Transverse colon (tissue), 4 donors: ENCODE measurements at regions not wholly inside any gene's neighbourhood (a gene's known extent, or its start where the extent isn't known, plus 50 kb on each side); places are given as distances from the start of the nearest gene placed in this dataset.

ENCODE experiments used
- DNase-seq: peaks from one replicate; pipeline ENCODE4 v3.0.0-alpha.2; 2019
- H3K27ac ChIP-seq, 4 donors: fragments of 200-600 bp; sonication (generic); 2 replicates each; pipeline ENCODE4 v1.5.1; 2016 to 2018; ENCODE audit warnings: inconsistent platforms in 4 of 4
- H3K27me3 ChIP-seq: fragments of 200-600 bp; sonication (generic); 2 replicates; pipeline ENCODE4 v1.5.1; 2017; ENCODE audit warnings: inconsistent platforms
- H3K36me3 ChIP-seq, 4 donors: fragments of 200-600 bp; sonication (generic); 2 replicates each; pipeline ENCODE4 v1.5.1; 2017 to 2019; ENCODE audit warnings: inconsistent platforms in 4 of 4
- H3K4me1 ChIP-seq, 4 donors: fragments of 200-600 bp; sonication (generic); 2 replicates each; pipeline ENCODE4 v1.5.1; 2017 to 2020; ENCODE audit warnings: inconsistent platforms in 4 of 4
- H3K4me3 ChIP-seq, 4 donors: fragments of 200-600 bp; sonication (generic); 1 replicate in 1 of 4; 2 replicates in 3 of 4; pipeline versions ENCODE4 v1.5.1 to v1.6.1; 2017 to 2019; ENCODE audit warnings: inconsistent platforms in 4 of 4
- H3K9me3 ChIP-seq, 2 donors: fragments of 200-600 bp; sonication (generic); 2 replicates each; pipeline ENCODE4 v1.5.1; 2017 to 2019; ENCODE audit warnings: inconsistent platforms in 2 of 2
- EP300 ChIP-seq: sonication (generic); formaldehyde crosslinking; IDR thresholded peaks from one replicate; pipeline ENCODE4 v1.6.1; 2017; ENCODE audit warnings: antibody characterized with exemption, low read depth
- POLR2A ChIP-seq: fragments of 450-650 bp; IDR thresholded peaks from one replicate; pipeline ENCODE4 v1.6.1; 2016; ENCODE audit warnings: antibody characterized with exemption, mild to moderate bottlenecking, moderate library complexity
- POLR2AphosphoS5 ChIP-seq, 3 donors: sonication (generic); formaldehyde crosslinking; IDR thresholded peaks; one replicate each; pipeline ENCODE4 v1.6.1; 2016; ENCODE audit warnings: antibody characterized with exemption in 3 of 3
- WGBS, 2 donors: methylation state at CpG; one replicate each; pipeline ENCODE4 v1.1.5; 2018; ENCODE audit warnings: low coverage in 1 of 2; 5-methylcytosine and 5-hydroxymethylcytosine counted together
- in situ Hi-C, 4 donors: fragments of 200-750 bp; cut with MboI; loops; one replicate each; pipeline versions ENCODE4 v1.15.0 to v1.15.1; 2017; ENCODE audit warnings: low sequenced_read_pairs in 3 of 4, low pct_ligation_motif_present in 1 of 4, low pct_unique_long_range_greater_than_20kb in 1 of 4
- intact Hi-C: fragments of 100-400 bp; cut with DNase I; formaldehyde crosslinking; loops from one replicate; pipeline ENCODE4 v1.15.1; 2023; ENCODE audit warnings: low total_unique reads
- TF ChIP-seq, protein P1 (sequence below), 5 experiments: fragments of 200-600 bp in 3 of 5; fragments of 450-650 bp in 2 of 5; sonication (generic) in 3 of 5; IDR thresholded peaks; 1 replicate in 2 of 5; 2 replicates in 3 of 5; pipeline ENCODE4 v1.5.1; 2016 to 2017; ENCODE audit warnings: antibody characterized with exemption in 5 of 5, inconsistent platforms in 3 of 5, mild to moderate bottlenecking in 2 of 5, moderate library complexity in 1 of 5

GRCh38 chr11:23113887-23114216 is 253.6 kb upstream of the CCDC179 start:
- WGBS, 2 donors: 40% methylated on average over 1 of the region's 1 CpG; no CpG with 5 or more reads in 1 of the 2 donors
- DNase-seq: no peak
- in situ Hi-C loops: no loop called here
- H3K4me1 ChIP-seq: peaks cover 0 to 10% (median 0%) of the 10 kb centered on the region in 4 donors
- no peak overlapping the region for H3K4me3 ChIP-seq
- no peaks in the 10 kb centered on the region for H3K9me3 ChIP-seq
- peak overlapping the region in 1 of 4 donors; percentile 70 for H3K27ac ChIP-seq
- TF ChIP-seq POLR2AphosphoS5 (IDR thresholded peaks at IDR 0.05) (no peak), POLR2A (no peak), EP300 (no peak)
- TF ChIP-seq, protein P1, sequence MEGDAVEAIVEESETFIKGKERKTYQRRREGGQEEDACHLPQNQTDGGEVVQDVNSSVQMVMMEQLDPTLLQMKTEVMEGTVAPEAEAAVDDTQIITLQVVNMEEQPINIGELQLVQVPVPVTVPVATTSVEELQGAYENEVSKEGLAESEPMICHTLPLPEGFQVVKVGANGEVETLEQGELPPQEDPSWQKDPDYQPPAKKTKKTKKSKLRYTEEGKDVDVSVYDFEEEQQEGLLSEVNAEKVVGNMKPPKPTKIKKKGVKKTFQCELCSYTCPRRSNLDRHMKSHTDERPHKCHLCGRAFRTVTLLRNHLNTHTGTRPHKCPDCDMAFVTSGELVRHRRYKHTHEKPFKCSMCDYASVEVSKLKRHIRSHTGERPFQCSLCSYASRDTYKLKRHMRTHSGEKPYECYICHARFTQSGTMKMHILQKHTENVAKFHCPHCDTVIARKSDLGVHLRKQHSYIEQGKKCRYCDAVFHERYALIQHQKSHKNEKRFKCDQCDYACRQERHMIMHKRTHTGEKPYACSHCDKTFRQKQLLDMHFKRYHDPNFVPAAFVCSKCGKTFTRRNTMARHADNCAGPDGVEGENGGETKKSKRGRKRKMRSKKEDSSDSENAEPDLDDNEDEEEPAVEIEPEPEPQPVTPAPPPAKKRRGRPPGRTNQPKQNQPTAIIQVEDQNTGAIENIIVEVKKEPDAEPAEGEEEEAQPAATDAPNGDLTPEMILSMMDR (IDR thresholded peaks at IDR 0.05): no peak
- no peaks in the 10 kb centered on the region for H3K36me3 ChIP-seq
- no peaks in the 10 kb centered on the region for H3K27me3 ChIP-seq
- intact Hi-C loops: no loop called here

GRCh38 chr11:23123753-23124152 is 263.5 kb upstream of the CCDC179 start:
- TF ChIP-seq EP300 (no peak), POLR2AphosphoS5 (IDR thresholded peaks at IDR 0.05) (no peak), POLR2A (no peak)
- TF ChIP-seq, protein P1 (IDR thresholded peaks at IDR 0.05): no peak
- no peaks in the 10 kb centered on the region for H3K9me3 ChIP-seq
- no peaks in the 10 kb centered on the region for H3K27me3 ChIP-seq
- intact Hi-C loops (no loop called here), in situ Hi-C loops (no loop called here)
- WGBS, 2 donors: 18 to 48% methylated on average over 2 to 3 of the region's 3 CpGs
- H3K4me1 ChIP-seq: peaks cover 0 to 4% (median 0%) of the 10 kb centered on the region in 4 donors
- H3K4me3 ChIP-seq: no peak overlapping the region
- no peak overlapping the region for H3K27ac ChIP-seq
- no peaks in the 10 kb centered on the region for H3K36me3 ChIP-seq
- DNase-seq: no peak

DNA sequence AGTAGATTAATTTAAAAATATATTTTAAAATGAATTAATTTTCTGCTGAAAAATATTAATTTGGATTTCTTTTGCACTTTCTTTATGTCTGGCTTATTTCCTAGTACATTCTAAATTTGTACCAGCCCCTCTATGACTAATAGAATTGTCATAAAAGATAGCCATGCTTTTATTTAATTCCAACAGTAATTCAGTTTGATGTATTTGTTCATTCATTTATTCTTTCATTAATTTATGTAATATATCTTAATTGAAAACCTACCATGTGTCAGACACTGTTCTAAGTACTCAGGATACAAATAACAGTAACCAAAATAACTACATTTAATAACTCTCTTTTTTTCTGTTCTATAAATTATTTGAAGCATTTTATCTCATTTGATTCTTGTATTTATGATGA is 264.0 kb upstream of the CCDC179 start:
- H3K4me1 ChIP-seq: peaks cover 0 to 4% (median 0%) of the 10 kb centered on the region in 4 donors
- no peak for TF ChIP-seq POLR2A
- no peak for TF ChIP-seq POLR2AphosphoS5 (IDR thresholded peaks at IDR 0.05)
- TF ChIP-seq, protein P1 (IDR thresholded peaks at IDR 0.05): no peak
- TF ChIP-seq EP300: no peak
- no peak for DNase-seq
- no peak overlapping the region for H3K27ac ChIP-seq
- no peak overlapping the region for H3K4me3 ChIP-seq
- in situ Hi-C loops (no loop called here), intact Hi-C loops (no loop called here)
- no peaks in the 10 kb centered on the region for H3K27me3 ChIP-seq
- no peaks in the 10 kb centered on the region for H3K36me3 ChIP-seq
- no peaks in the 10 kb centered on the region for H3K9me3 ChIP-seq

- in situ Hi-C loops: no loop called here
- 36 to 47% methylated on average over 1 of the region's 1 CpG for WGBS, 2 donors
- peaks cover 0 to 4% (median 0%) of the 10 kb centered on the region in 4 donors for H3K4me1 ChIP-seq
- intact Hi-C loops: no loop called here
- no peaks in the 10 kb centered on the region for H3K36me3 ChIP-seq
- TF ChIP-seq EP300 (no peak), POLR2AphosphoS5 (IDR thresholded peaks at IDR 0.05) (no peak), POLR2A (no peak)
- TF ChIP-seq, protein P1 (IDR thresholded peaks at IDR 0.05): no peak
- no peak for DNase-seq
- no peak overlapping the region for H3K4me3 ChIP-seq
- H3K9me3 ChIP-seq: no peaks in the 10 kb centered on the region
- H3K27ac ChIP-seq: no peak overlapping the region
- H3K27me3 ChIP-seq: no peaks in the 10 kb centered on the region
Observed at GRCh38 chr11:23124996-23125395, 264.7 kb upstream of the CCDC179 start.
